GM23338 (cell line): ENCODE measurements at regions not wholly inside any gene's neighbourhood (a gene's known extent, or its start where the extent isn't known, plus 50 kb on each side); places are given as distances from the start of the nearest gene placed in this dataset.
"Not testable (repeated sequence)": the region's sequence is repeated elsewhere in the genome, so short reads cannot be mapped to it uniquely, and the experiment has no call there.

ENCODE experiments used
- ATAC-seq: fragments of 200-7000 bp; cut with Tn5 transposase; 3 replicates; pipeline ENCODE4 v1.9.1; 2020
- DNase-seq: peaks from one replicate; pipeline ENCODE4 v3.0.0-alpha.2; 2015; ENCODE audit warnings: low spot score
- H2AFZ ChIP-seq: fragments of 200-600 bp; sonication (generic); 2 replicates; pipeline ENCODE4 v1.8.0; 2016; ENCODE audit warnings: antibody characterized with exemption, mild to moderate bottlenecking, moderate library complexity
- H3F3A ChIP-seq: fragments of 200-600 bp; sonication (generic); replicated peaks from 2 replicates; pipeline ENCODE4 v1.8.0; 2017; ENCODE audit warnings: antibody characterized with exemption, mixed run types, low read depth
- H3K27ac ChIP-seq: fragments of 200-600 bp; sonication (generic); 2 replicates; pipeline ENCODE4 v1.6.1; 2016; ENCODE audit warnings: low read depth
- H3K27me3 ChIP-seq: fragments of 200-600 bp; sonication (generic); 2 replicates; pipeline ENCODE4 v1.8.0; 2016; ENCODE audit warnings: mild to moderate bottlenecking, mixed run types, moderate library complexity; ENCODE audit not compliant: insufficient read depth
- H3K36me3 ChIP-seq: fragments of 200-600 bp; sonication (generic); 2 replicates; pipeline ENCODE4 v1.8.0; 2016; ENCODE audit warnings: mild to moderate bottlenecking; ENCODE audit not compliant: insufficient read depth
- H3K4me1 ChIP-seq: fragments of 200-600 bp; sonication (generic); 2 replicates; pipeline ENCODE4 v1.8.0; 2016; ENCODE audit warnings: mild to moderate bottlenecking, moderate library complexity; ENCODE audit not compliant: insufficient read depth
- H3K4me2 ChIP-seq: fragments of 200-600 bp; sonication (generic); 2 replicates; pipeline ENCODE4 v1.7.1; 2017; ENCODE audit warnings: mixed run types
- H3K4me3 ChIP-seq: fragments of 200-600 bp; sonication (generic); 2 replicates; pipeline ENCODE4 v1.6.1; 2016; ENCODE audit warnings: mixed run types
- H3K79me2 ChIP-seq: fragments of 200-600 bp; sonication (generic); replicated peaks from 2 replicates; pipeline ENCODE4 v1.8.0; 2017; ENCODE audit warnings: mild to moderate bottlenecking; ENCODE audit not compliant: insufficient read depth
- H3K9me2 ChIP-seq: fragments of 200-600 bp; sonication (generic); 2 replicates; pipeline ENCODE4 v1.8.0; 2017; ENCODE audit not compliant: insufficient read depth
- H4K20me1 ChIP-seq: fragments of 200-600 bp; sonication (generic); replicated peaks from 2 replicates; pipeline ENCODE4 v1.8.0; 2017; ENCODE audit warnings: mild to moderate bottlenecking; ENCODE audit not compliant: insufficient read depth
- H3K27ac Mint-ChIP-seq: 2 replicates; pipeline ENCODE4 v1.8.0; 2020; ENCODE audit warnings: inconsistent platforms, mild to moderate bottlenecking, moderate library complexity, mixed read lengths
- H3K27me3 Mint-ChIP-seq: 3 replicates; pipeline ENCODE4 v1.8.0; 2022; ENCODE audit warnings: low read depth, mild to moderate bottlenecking, moderate library complexity, mixed read lengths, inconsistent platforms; ENCODE audit not compliant: insufficient read depth, poor library complexity
- H3K36me3 Mint-ChIP-seq: 3 replicates; pipeline ENCODE4 v1.8.0; 2021; ENCODE audit warnings: low read depth, mild to moderate bottlenecking, inconsistent platforms, moderate library complexity, mixed read lengths
- H3K4me1 Mint-ChIP-seq: 3 replicates; pipeline ENCODE4 v1.8.0; 2020; ENCODE audit warnings: mild to moderate bottlenecking, inconsistent platforms, mixed read lengths
- H3K4me3 Mint-ChIP-seq: 3 replicates; pipeline ENCODE4 v1.8.0; 2021; ENCODE audit warnings: moderate library complexity, mild to moderate bottlenecking, inconsistent platforms, mixed read lengths
- H3K9me3 Mint-ChIP-seq: 3 replicates; pipeline ENCODE4 v1.8.0; 2020; ENCODE audit warnings: moderate library complexity, mild to moderate bottlenecking, inconsistent platforms, mixed read lengths
- CREB1 ChIP-seq: fragments of 250-450 bp; sonication (Bioruptor Pico); IDR thresholded peaks from 2 replicates; pipeline ENCODE4 v1.5.0; 2020; ENCODE audit warnings: low read depth, mild to moderate bottlenecking, moderate library complexity
- EZH2 ChIP-seq: fragments of 200-600 bp; sonication (generic); IDR thresholded peaks from one replicate; pipeline ENCODE4 v1.8.0; 2017; ENCODE audit warnings: antibody characterized with exemption, mild to moderate bottlenecking, low read depth; ENCODE audit not compliant: unreplicated experiment
- EZH2phosphoT487 ChIP-seq: fragments of 200-600 bp; sonication (generic); IDR thresholded peaks from one replicate; pipeline ENCODE4 v1.8.1; 2018; ENCODE audit warnings: antibody characterized with exemption; ENCODE audit not compliant: unreplicated experiment
- JUNB ChIP-seq: IDR thresholded peaks from one replicate; pipeline ENCODE4 v1.6.1; 2016; ENCODE audit warnings: antibody characterized with exemption; ENCODE audit not compliant: unreplicated experiment
- NANOG ChIP-seq: IDR thresholded peaks from 2 replicates; pipeline ENCODE4 v1.6.1; 2016; ENCODE audit warnings: antibody characterized with exemption, borderline replicate concordance
- STAT1 ChIP-seq: IDR thresholded peaks from one replicate; pipeline ENCODE4 v1.6.1; 2016; ENCODE audit warnings: antibody characterized with exemption; ENCODE audit not compliant: unreplicated experiment
- ZNF114 ChIP-seq: fragments of 250-450 bp; sonication (Bioruptor Pico); IDR thresholded peaks from 2 replicates; pipeline ENCODE4 v1.5.0; 2020; ENCODE audit warnings: mild to moderate bottlenecking, moderate library complexity
- ZNF331 ChIP-seq: fragments of 250-450 bp; sonication (Bioruptor Pico); IDR thresholded peaks from 2 replicates; pipeline ENCODE4 v1.5.0; 2020; ENCODE audit warnings: low read depth, mild to moderate bottlenecking, moderate library complexity
- TF ChIP-seq, protein P1 (sequence below): fragments of 250-450 bp; sonication (Bioruptor Pico); IDR thresholded peaks from 2 replicates; pipeline ENCODE4 v1.5.0; 2020; ENCODE audit warnings: mild to moderate bottlenecking, moderate library complexity

DNA sequence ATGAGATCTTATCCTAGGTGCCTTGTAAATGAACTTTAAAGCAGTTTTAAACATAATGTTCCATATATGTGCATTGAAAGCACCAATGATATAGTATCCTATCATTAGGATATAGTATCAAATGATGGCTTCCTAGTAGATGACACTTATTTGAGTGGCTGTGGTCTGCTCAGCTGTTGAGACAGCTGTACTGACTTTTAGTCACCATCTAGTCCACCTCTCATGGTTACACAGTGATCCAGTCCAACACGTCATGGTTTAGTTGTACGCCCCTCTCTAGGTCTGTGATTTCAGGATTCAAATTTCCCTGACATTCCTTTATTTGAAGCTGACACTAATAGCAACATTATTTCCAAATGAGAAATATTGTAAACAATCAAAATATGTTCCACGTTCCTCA lies 127.3 kb upstream of the TUT7 start:
- no peak for DNase-seq
- Histone ChIP-seq H3K4me1 (no peaks in the 10 kb centered on the region), H3K4me3 (no peak overlapping the region), H3K9me2 (no peaks in the 10 kb centered on the region), H3F3A (no peaks in the 10 kb centered on the region), H3K79me2 (no peaks in the 10 kb centered on the region), H2AFZ (no peak overlapping the region), H4K20me1 (no peaks in the 10 kb centered on the region), H3K4me2 (no peak overlapping the region), H3K27me3 (no peaks in the 10 kb centered on the region), H3K36me3 (no peaks in the 10 kb centered on the region), H3K27ac (no peak overlapping the region)
- peaks cover 2% of the 10 kb centered on the region; the same call in 2 of the 3 replicates for H3K36me3 Mint-ChIP-seq
- H3K27ac Mint-ChIP-seq: no peak overlapping the region
- H3K4me3 Mint-ChIP-seq: no peak overlapping the region
- H3K9me3 Mint-ChIP-seq: peaks cover 22% of the 10 kb centered on the region; the same call in 2 of the 3 replicates
- H3K27me3 Mint-ChIP-seq: peaks cover 2% of the 10 kb centered on the region
- no peak for ATAC-seq
- H3K4me1 Mint-ChIP-seq: no peaks in the 10 kb centered on the region
- TF ChIP-seq JUNB (no peak), EZH2phosphoT487 (no peak), CREB1 (CRISPR knock-in tag) (no peak), EZH2 (no peak)

DNA sequence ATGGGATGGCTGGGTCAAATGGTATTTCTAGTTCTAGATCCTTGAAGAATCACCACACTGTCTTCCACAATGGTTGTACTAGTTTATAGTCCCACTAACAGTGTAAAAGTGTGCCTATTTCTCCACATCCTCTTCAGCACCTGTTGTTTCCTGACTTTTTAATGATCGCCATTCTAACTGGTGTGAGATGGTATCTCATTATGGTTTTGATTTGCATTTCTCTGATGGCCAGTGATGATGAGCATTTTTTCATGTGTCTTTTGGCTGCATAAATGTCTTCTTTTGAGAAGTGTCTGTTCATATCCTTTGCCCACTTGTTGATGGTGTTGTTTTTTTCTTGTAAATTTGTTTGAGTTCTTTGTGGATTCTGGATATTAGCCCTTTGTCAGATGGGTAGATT lies 121.0 kb upstream of the TUT7 start:
- H3K4me2 ChIP-seq, H3K79me2 ChIP-seq, H3K9me3 Mint-ChIP-seq, H3K4me3 ChIP-seq, H3K4me1 Mint-ChIP-seq, H2AFZ ChIP-seq, H3K27me3 Mint-ChIP-seq, H3K4me1 ChIP-seq, H3K36me3 Mint-ChIP-seq, H3K27me3 ChIP-seq, DNase-seq, H3F3A ChIP-seq, H3K27ac Mint-ChIP-seq, H3K9me2 ChIP-seq, H4K20me1 ChIP-seq, H3K36me3 ChIP-seq, H3K4me3 Mint-ChIP-seq, H3K27ac ChIP-seq, ATAC-seq: not testable (repeated sequence)

DNA sequence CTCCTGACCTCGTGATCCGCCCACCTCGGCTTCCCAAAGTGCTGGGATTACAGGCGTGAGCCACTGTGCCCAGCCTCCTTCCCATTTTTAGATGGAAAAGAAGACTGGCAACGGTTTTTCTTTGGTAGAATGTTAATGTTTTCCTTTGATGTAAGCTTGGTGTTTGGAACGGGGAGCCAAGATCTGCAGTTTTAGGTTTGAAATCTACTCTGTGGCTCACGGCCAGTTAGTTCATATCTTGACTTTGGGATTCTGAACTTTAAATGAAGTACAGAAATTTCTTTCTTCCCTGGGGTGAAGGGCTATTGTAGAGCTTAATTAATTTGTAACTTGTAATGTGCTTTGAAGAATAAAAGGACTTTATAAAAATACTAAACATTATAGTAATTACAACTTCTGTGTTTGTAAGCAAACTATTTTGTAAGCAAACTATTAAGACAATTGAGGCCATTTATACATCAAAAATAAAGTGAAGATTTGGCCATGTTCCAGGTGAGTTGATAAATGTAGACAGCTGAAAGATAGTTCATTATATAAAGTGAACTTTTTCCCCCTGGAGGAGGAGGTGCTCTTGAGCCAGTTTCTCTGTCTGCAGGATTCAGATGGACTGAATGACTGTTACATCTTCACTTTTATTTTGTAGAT lies 117.1 kb upstream of the TUT7 start:
- H3K4me1 ChIP-seq: no peaks in the 10 kb centered on the region
- no peak overlapping the region for H2AFZ ChIP-seq
- no peaks in the 10 kb centered on the region for H3K79me2 ChIP-seq
- no peaks in the 10 kb centered on the region for H3F3A ChIP-seq
- no peaks in the 10 kb centered on the region for H4K20me1 ChIP-seq
- no peaks in the 10 kb centered on the region for H3K27me3 ChIP-seq
- ATAC-seq (no peak), DNase-seq (no peak)
- TF ChIP-seq CREB1 (CRISPR knock-in tag): no peak
- TF ChIP-seq, protein P1, sequence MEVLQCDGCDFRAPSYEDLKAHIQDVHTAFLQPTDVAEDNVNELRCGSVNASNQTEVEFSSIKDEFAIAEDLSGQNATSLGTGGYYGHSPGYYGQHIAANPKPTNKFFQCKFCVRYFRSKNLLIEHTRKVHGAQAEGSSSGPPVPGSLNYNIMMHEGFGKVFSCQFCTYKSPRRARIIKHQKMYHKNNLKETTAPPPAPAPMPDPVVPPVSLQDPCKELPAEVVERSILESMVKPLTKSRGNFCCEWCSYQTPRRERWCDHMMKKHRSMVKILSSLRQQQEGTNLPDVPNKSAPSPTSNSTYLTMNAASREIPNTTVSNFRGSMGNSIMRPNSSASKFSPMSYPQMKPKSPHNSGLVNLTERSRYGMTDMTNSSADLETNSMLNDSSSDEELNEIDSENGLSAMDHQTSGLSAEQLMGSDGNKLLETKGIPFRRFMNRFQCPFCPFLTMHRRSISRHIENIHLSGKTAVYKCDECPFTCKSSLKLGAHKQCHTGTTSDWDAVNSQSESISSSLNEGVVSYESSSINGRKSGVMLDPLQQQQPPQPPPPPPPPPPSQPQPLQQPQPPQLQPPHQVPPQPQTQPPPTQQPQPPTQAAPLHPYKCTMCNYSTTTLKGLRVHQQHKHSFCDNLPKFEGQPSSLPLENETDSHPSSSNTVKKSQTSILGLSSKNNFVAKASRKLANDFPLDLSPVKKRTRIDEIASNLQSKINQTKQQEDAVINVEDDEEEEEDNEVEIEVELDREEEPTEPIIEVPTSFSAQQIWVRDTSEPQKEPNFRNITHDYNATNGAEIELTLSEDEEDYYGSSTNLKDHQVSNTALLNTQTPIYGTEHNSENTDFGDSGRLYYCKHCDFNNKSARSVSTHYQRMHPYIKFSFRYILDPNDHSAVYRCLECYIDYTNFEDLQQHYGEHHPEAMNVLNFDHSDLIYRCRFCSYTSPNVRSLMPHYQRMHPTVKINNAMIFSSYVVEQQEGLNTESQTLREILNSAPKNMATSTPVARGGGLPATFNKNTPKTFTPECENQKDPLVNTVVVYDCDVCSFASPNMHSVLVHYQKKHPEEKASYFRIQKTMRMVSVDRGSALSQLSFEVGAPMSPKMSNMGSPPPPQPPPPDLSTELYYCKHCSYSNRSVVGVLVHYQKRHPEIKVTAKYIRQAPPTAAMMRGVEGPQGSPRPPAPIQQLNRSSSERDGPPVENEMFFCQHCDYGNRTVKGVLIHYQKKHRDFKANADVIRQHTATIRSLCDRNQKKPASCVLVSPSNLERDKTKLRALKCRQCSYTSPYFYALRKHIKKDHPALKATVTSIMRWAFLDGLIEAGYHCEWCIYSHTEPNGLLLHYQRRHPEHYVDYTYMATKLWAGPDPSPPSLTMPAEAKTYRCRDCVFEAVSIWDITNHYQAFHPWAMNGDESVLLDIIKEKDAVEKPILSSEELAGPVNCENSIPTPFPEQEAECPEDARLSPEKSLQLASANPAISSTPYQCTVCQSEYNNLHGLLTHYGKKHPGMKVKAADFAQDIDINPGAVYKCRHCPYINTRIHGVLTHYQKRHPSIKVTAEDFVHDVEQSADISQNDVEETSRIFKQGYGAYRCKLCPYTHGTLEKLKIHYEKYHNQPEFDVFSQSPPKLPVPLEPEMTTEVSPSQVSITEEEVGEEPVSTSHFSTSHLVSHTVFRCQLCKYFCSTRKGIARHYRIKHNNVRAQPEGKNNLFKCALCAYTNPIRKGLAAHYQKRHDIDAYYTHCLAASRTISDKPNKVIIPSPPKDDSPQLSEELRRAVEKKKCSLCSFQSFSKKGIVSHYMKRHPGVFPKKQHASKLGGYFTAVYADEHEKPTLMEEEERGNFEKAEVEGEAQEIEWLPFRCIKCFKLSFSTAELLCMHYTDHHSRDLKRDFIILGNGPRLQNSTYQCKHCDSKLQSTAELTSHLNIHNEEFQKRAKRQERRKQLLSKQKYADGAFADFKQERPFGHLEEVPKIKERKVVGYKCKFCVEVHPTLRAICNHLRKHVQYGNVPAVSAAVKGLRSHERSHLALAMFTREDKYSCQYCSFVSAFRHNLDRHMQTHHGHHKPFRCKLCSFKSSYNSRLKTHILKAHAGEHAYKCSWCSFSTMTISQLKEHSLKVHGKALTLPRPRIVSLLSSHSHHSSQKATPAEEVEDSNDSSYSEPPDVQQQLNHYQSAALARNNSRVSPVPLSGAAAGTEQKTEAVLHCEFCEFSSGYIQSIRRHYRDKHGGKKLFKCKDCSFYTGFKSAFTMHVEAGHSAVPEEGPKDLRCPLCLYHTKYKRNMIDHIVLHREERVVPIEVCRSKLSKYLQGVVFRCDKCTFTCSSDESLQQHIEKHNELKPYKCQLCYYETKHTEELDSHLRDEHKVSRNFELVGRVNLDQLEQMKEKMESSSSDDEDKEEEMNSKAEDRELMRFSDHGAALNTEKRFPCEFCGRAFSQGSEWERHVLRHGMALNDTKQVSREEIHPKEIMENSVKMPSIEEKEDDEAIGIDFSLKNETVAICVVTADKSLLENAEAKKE: no peak
- TF ChIP-seq ZNF114 (CRISPR knock-in tag): no peak
- TF ChIP-seq JUNB: no peak
- TF ChIP-seq ZNF331 (CRISPR knock-in tag): no peak
- TF ChIP-seq NANOG: no peak
- TF ChIP-seq STAT1: no peak
- Mint-ChIP-seq H3K27me3 (no peaks in the 10 kb centered on the region), H3K36me3 (no peaks in the 10 kb centered on the region), H3K4me1 (peaks cover 2% of the 10 kb centered on the region; the same call in 1 of the 3 replicates), H3K4me3 (no peak overlapping the region), H3K27ac (no peak overlapping the region), H3K9me3 (no peaks in the 10 kb centered on the region)
- H3K4me2 ChIP-seq: no peak overlapping the region
- H3K4me3 ChIP-seq: no peak overlapping the region
- no peak overlapping the region for H3K27ac ChIP-seq
- 0 out of 2 replicates have a peak, but pooled peaks cover 2% of the 10 kb centered on the region for H3K9me2 ChIP-seq
- H3K36me3 ChIP-seq: no peaks in the 10 kb centered on the region
